ENCODE measurements at regions not wholly inside any gene's neighbourhood (a gene's known extent, or its start where the extent isn't known, plus 50 kb on each side); places are given as distances from the start of the nearest gene placed in this dataset.
A peak's percentile ranks its signal among the peaks of the same experiment; 100 is the strongest.

GRCh38 chr21:22961258-22961657 lies 1963.0 kb downstream of the NCAM2 start:
- no peak for DNase-seq

- DNase-seq: no peak
Measured at GRCh38 chr21:22965455-22966135, 1967.4 kb downstream of the NCAM2 start.

- no peak for DNase-seq
Measured at GRCh38 chr21:22981819-22982218, 1983.6 kb downstream of the NCAM2 start.

GRCh38 chr21:22993144-22993543 lies 1994.9 kb downstream of the NCAM2 start:
- no peak for DNase-seq

GRCh38 chr21:22993822-22994574 lies 1995.8 kb downstream of the NCAM2 start:
- DNase-seq: no peak

- DNase-seq: no peak
Measured at GRCh38 chr21:23003951-23004350, 2005.7 kb downstream of the NCAM2 start.

GRCh38 chr21:23008601-23009202 lies 2010.5 kb downstream of the NCAM2 start:
- no peak for DNase-seq

- DNase-seq: no peak
Measured at GRCh38 chr21:23009360-23009759, 2011.2 kb downstream of the NCAM2 start.

GRCh38 chr21:23014021-23014420 lies 2015.8 kb downstream of the NCAM2 start:
- DNase-seq: no peak

GRCh38 chr21:23016617-23017016 lies 2018.4 kb downstream of the NCAM2 start:
- DNase-seq: no peak

GRCh38 chr21:23017989-23018388 lies 2019.8 kb downstream of the NCAM2 start:
- DNase-seq: no peak

GRCh38 chr21:23020969-23021368 lies 2022.8 kb downstream of the NCAM2 start:
- no peak for DNase-seq

- DNase-seq: peak in 1 of 4 experiments; percentile 1
Measured at GRCh38 chr21:23021481-23021880, 2023.3 kb downstream of the NCAM2 start.

GRCh38 chr21:23026878-23027277 lies 2028.7 kb downstream of the NCAM2 start:
- DNase-seq: no peak

- no peak for DNase-seq
Measured at GRCh38 chr21:23039846-23040245, 2041.6 kb downstream of the NCAM2 start.

GRCh38 chr21:23045955-23046354 lies 2047.7 kb downstream of the NCAM2 start:
- DNase-seq: no peak

- DNase-seq: no peak
Measured at GRCh38 chr21:23067672-23068071, 2069.5 kb downstream of the NCAM2 start.

GRCh38 chr21:23083242-23083641 lies 2085.0 kb downstream of the NCAM2 start:
- DNase-seq: no peak

GRCh38 chr21:23093259-23093658 lies 2095.1 kb downstream of the NCAM2 start:
- no peak for DNase-seq

GRCh38 chr21:23099185-23099584 lies 2101.0 kb downstream of the NCAM2 start:
- DNase-seq: no peak

GRCh38 chr21:23101111-23101510 lies 2102.9 kb downstream of the NCAM2 start:
- no peak for DNase-seq

GRCh38 chr21:23108533-23108932 lies 2110.3 kb downstream of the NCAM2 start:
- DNase-seq: no peak

GRCh38 chr21:23111070-23111600 lies 2112.9 kb downstream of the NCAM2 start:
- DNase-seq: no peak

GRCh38 chr21:23119491-23119890 lies 2121.3 kb downstream of the NCAM2 start:
- DNase-seq: no peak
